GM12872 (cell line): ENCODE measurements at regions not wholly inside any gene's neighbourhood (a gene's known extent, or its start where the extent isn't known, plus 50 kb on each side); places are given as distances from the start of the nearest gene placed in this dataset.

ENCODE experiments used
- TF ChIP-seq, protein P1 (sequence below): IDR thresholded peaks from 3 replicates; pipeline ENCODE4 v1.5.1; 2011; ENCODE audit warnings: low read depth, mild to moderate bottlenecking, low read length, moderate library complexity; ENCODE audit not compliant: insufficient read depth

DNA sequence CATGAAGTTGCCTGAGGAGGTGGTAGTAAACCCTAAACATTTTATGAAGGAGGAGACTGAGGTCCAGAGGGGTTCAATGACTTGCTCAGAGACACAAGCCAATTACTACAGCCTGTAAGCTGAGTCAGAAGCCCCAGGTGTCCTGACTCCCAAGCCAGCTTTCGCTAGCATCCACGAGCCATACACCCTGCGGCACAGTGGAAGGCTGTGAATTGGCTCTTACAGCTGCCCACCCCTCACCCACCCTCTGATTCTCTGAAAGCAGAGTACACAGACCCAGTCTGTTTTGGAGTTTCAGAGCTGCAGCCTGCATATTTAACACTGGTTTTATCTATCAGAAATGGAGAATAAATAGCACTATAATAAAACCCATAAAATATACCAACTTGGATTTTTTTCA is 253.4 kb downstream of the IGSF11 start:
- TF ChIP-seq, protein P1, sequence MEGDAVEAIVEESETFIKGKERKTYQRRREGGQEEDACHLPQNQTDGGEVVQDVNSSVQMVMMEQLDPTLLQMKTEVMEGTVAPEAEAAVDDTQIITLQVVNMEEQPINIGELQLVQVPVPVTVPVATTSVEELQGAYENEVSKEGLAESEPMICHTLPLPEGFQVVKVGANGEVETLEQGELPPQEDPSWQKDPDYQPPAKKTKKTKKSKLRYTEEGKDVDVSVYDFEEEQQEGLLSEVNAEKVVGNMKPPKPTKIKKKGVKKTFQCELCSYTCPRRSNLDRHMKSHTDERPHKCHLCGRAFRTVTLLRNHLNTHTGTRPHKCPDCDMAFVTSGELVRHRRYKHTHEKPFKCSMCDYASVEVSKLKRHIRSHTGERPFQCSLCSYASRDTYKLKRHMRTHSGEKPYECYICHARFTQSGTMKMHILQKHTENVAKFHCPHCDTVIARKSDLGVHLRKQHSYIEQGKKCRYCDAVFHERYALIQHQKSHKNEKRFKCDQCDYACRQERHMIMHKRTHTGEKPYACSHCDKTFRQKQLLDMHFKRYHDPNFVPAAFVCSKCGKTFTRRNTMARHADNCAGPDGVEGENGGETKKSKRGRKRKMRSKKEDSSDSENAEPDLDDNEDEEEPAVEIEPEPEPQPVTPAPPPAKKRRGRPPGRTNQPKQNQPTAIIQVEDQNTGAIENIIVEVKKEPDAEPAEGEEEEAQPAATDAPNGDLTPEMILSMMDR = no peak

- TF ChIP-seq, protein P1 = no peak
These were observed 252.8 kb downstream of the IGSF11 start for GRCh38 chr3:118781839-118782238.

DNA sequence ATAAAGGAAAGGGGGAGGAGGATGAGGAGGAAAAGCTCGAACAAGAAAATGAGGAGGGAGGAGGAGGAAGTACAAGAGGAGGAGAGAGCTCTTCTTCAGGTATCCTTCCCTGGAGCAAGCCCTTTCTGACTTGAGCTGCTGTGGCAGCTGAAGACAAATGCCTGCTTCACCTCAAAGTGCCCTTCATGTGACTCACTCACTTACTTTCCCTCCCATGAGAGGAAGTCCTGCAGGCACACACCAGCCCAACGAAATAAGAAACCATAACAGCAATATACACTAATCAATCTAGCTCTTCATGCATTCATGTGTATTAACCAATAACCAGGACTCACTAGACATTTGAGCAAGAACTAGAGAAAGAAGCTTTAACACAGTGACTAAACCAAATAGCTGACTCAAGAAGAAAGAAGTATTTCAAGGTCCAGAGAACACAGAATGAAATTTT is 251.9 kb downstream of the IGSF11 start:
- TF ChIP-seq, protein P1 = no peak

GRCh38 chr3:118785415-118785814 is 249.2 kb downstream of the IGSF11 start:
- TF ChIP-seq, protein P1 = no peak

DNA sequence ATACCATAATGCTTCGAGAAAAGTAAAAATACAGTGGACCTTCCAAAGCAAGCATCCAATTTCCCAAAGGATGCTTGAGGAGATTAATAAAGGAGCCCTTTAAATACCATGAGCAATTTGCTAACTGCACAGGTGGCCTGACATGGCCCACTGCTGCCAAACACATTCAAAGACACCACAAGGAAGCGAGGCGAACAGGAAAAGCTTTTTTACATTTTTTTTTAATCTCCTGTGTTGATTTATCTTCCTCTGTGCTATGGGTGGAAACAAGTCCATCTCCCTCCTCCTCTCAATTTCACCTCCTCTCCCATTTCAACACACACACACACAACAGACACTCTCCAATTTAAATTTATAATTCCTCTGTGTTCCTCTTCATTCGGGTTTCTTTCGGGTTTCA is 243.4 kb downstream of the IGSF11 start:
- TF ChIP-seq, protein P1 = no peak

GRCh38 chr3:118792191-118792590 is 242.5 kb downstream of the IGSF11 start:
- TF ChIP-seq, protein P1 = no peak

DNA sequence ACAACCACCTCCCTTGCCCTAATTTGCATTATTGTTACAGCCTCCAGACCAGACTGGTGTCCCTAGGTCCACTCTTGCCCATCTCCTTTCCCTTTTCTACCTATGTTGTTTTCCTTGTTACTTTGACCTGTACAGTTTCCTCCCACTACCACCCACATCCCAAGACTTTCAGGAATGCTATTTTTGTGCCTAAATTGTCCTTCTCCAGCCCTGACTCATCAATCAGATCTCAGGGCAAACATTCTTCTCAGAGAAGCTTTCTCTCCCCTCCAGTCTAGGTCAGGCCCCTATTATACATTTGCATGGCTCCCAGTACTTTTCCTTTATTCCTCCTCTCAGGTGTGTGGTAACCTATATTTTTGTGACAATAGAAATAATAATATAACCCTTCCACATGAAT is 241.5 kb downstream of the IGSF11 start:
- TF ChIP-seq, protein P1 = no peak

DNA sequence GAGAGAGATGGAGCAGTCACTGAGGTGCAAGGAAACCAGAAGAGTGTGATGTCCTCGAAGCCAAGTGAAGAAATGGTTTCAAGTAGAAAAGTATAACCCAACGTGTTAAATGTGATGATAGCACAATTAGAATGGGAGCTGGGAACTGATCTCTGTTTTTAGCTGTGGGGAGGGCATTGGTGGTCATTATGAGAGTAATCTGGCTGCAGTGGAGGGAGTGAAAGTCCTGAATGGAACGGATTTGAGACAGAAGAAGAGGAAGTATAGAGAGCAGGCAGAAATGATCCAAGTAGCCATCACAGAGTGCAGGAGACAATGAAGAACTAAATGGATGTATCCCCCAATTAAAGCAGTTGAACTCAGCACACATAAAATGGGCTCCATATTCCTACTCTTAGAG is 235.3 kb downstream of the IGSF11 start:
- TF ChIP-seq, protein P1 = no peak
